GM18873 (cell line): ENCODE measurements at regions not wholly inside any gene's neighbourhood (a gene's known extent, or its start where the extent isn't known, plus 50 kb on each side); places are given as distances from the start of the nearest gene placed in this dataset.
"Not testable (repeated sequence)": the region's sequence is repeated elsewhere in the genome, so short reads cannot be mapped to it uniquely, and the experiment has no call there.

Source experiments
- ATAC-seq: cut with Tn5 transposase; IDR thresholded peaks from one replicate; pipeline ENCODE4 v1.9.1; 2021; ENCODE audit warnings: mild to moderate bottlenecking, moderate library complexity, moderate number of reproducible peaks; ENCODE audit not compliant: unreplicated experiment, low FRiP score

- no peak for ATAC-seq
Observed at GRCh38 chr5:38151878-38152277, 106.5 kb upstream of the EGFLAM start.

- ATAC-seq = no peak
Observed at GRCh38 chr5:38149815-38150195, 108.6 kb upstream of the EGFLAM start.

- ATAC-seq = no peak
Observed at GRCh38 chr5:38148021-38148625, 110.2 kb upstream of the EGFLAM start.

DNA sequence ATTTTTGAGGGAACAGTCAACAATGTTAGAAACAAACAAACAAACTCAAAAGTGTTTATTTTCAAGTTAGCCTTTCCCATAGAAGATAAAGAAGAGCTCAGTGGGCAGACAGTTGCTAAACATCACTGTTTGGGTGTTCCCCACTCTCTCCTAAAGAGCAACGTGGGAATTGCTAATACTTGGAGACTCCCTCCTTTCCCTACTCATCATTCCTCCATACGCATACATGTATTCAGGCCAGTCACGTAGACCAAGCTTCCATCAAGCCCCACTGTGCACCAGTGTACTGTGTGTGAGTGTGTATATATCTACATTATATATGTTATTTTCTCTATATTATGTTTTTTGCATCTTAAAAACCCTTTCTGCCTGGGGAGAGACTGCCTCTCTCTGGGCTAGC is 115.0 kb upstream of the EGFLAM start:
- no peak for ATAC-seq

DNA sequence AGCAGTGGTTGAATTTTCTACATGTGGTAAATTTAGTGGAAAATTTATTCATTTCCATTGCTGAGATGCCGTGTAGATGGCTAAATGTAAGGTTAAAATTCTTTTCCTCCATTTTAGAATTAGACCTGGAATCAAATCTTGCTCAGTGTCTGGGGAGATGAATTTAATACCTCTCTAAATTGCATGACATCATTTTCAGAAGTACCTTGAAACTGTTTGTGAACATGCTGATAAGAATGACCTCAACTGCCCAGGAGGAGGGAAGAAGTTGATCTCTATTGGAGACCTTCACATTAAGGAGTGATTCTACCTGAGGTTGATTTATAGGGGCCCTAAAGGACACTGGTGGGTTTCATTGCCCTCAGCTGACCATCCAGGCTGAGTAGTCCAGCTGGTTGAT is 116.7 kb upstream of the EGFLAM start:
- no peak for ATAC-seq

DNA sequence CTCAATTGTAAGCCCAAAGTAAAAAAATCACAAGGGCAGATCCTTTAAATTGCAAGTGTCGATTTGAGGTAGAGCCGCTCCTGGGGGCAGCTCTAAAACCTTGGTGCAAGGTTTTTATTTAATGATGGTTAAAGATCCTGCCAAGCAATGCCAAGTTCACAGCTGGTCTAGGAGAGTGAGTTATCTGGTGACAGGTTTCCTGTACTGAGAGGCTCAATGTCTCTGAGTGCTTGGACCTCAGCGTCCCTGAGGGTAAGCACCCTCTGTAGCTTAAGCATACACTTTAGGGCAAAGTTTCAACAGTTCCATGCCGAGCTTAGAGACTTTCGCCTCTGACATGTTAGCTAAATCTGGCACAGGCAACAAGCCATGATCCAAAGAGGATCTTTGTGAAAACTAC is 119.8 kb upstream of the EGFLAM start:
- ATAC-seq = no peak

DNA sequence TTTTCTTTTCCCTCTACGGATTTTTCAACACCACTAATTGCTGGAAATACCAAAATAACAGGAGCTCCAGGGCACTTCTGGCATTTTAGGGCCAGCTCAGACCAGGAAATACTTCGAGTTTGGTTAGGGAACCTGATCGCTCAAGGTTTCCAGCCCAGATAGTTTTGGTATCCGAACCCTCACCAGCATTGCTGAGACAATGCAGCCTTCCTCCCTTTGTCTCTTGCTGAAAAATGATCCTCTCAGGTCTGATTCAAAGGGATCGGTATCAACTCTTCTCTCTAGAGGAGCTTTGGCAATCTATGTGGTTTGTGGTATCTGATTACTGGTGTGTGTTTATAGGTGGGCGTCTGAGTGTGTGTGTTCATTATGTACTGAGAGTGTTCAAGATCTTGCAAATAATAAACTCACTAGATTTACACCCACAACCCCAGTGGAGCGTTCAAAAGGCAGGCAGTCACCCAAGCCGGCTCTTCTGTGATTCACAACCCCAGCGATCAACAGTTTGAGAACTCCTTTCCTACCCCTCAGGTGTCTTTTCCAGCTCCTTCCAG is 122.8 kb upstream of the EGFLAM start:
- ATAC-seq = no peak

DNA sequence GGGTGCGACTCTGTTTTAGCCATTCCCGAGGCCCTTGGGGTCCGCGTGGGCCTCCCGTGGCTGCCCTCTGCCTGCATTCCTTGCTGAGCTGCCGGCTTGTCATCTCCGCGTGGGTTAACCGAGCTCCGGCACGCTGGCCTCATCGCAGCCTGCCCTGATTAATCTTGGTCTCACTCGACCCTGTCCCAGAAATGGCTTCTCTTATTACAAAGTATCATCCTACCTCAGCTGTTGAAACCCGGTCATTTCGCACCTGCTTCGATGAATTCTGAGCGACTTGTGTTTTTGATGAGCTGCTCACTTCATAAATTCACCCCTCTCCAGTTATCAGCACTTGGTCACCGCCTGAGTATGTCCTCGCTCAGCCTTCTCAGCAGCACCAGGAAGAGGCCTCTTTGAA is 123.5 kb upstream of the EGFLAM start:
- ATAC-seq = no peak

DNA sequence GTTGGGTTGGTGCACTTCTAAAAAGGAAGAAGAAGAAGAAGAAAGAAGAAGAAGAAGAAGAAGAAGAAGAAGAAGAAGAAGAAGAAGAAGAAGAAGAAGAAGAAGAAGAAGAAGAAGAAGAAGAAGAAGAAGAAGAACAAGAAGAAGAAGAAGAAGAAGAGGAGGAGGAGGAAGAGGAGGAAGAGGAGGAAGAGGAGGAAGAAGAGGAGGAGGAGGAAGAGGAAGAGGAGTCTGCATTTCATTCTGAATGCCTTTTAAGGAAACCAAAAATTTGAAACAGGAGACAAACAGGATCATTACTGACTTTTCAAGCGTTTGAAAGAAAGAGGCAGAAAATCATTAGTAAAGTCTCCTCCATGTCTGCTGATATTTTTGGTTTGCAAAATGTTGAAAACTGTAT is 124.1 kb upstream of the EGFLAM start:
- not testable (repeated sequence) for ATAC-seq

DNA sequence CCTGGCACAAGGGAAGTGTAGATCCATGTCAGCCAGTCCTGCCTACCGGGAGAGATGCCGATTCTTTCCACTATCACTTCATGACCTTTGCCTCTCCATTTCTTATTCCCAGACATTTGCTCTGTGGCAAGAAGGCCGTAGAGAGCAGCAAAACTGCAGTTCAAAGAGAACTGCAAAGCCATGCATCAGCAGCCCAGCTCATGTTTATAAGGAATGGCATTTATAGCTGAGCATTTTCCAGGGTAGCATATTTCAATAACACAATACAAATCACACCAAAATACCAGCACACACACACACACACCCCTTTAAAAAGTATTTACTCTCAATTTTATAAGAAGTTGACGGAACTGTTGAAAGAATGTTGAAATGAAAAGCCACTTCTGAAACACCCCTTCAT is 126.7 kb upstream of the EGFLAM start:
- ATAC-seq = no peak

GRCh38 chr5:38124321-38124720 is 134.0 kb upstream of the EGFLAM start:
- ATAC-seq = no peak

DNA sequence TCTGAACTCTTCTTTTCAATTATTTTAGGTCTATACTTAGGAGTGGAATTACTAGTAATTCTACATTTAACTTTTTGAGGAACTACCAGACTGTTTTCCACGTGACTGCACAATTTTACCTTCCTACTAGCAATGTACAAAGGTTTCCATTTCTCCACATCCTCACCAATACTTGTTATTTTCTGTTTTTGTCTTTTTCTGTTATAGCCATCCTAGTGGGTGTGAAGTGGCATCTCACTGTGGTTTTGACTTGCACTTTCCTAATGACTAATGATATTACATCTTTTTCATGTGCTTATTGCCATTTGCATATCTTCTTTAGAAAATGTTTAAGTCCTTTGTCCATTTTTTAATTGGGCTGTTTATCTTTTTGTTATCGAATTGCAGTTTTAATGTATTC is 136.9 kb upstream of the EGFLAM start:
- no peak for ATAC-seq

- no peak for ATAC-seq
Observed at GRCh38 chr5:38119836-38120235, 138.5 kb upstream of the EGFLAM start.

GRCh38 chr5:38117784-38118479 is 140.4 kb upstream of the EGFLAM start:
- no peak for ATAC-seq

GRCh38 chr5:38115318-38115827 is 143.0 kb upstream of the EGFLAM start:
- no peak for ATAC-seq

DNA sequence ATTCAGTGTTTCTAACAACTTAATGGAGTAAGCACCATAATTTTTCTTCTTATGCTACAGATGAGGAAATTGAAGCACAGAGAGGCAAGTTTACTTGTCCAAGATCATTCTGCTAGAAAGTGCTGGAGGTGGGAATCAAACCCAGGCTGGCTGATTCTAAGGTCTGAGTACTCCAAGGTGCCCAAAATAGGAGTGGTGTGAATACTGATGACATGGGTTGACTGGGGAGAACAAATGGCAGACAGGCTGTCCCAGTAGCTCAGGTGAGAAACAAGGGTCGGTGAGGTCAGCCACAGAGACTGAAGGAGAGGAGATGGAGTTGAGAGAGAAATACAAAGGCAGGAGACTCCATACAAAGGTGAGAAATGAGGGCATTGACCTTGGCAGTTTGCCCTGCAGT is 144.5 kb upstream of the EGFLAM start:
- no peak for ATAC-seq

DNA sequence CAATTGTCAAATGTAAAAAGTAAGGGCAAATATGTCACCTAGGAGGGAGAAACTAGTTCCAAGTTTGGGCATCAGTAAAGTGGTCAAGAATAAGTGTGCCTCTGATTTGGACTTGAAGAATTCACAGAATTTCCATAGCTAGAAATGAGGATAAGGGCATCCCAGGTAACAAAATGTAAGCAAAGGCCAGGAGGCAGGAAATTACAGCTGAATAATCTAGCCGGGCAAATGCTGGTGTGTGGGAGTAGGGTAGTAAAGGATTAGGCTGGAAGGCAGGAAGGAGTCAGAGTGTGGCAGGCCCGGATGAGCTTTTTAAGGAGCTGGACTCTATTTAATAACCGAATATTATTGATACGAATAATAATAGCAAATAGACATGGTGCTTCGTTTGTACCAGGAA is 144.9 kb upstream of the EGFLAM start:
- no peak for ATAC-seq

DNA sequence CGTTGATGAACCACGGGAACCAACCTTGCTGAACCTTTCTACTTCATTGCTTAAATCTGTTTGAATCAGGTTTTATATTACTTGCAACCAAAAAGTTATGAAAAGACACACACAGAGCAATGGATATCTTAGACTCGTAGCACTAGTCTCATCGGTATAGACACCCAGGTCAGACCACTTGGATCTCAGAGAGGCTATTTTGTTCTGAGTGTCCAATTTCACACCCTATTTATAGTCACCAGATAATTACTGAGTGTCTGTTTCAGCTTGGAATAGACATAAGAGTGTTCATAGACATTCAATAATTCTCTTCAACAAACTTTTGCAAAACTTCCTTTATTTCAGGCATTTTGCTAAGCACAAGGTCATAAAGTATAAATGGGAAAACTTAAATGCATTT is 145.4 kb upstream of the EGFLAM start:
- ATAC-seq = no peak

DNA sequence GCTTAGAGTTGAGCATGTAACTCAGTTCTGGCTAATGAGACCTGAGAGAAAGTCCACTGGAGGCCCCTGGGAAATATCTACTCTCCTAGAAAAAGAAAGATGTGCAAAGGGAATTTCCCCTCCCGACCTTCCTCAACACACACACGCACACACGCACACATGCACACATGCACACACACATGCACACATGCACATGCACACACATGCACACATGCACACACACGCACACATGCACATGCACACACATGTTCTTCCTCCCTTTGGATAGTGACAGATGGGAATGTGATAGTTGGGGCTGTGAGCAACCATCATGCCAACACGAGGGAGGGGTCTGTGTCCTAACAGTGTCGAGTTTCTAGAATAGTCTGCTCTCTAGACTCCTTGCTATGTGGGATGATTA is 148.2 kb upstream of the EGFLAM start:
- no peak for ATAC-seq

DNA sequence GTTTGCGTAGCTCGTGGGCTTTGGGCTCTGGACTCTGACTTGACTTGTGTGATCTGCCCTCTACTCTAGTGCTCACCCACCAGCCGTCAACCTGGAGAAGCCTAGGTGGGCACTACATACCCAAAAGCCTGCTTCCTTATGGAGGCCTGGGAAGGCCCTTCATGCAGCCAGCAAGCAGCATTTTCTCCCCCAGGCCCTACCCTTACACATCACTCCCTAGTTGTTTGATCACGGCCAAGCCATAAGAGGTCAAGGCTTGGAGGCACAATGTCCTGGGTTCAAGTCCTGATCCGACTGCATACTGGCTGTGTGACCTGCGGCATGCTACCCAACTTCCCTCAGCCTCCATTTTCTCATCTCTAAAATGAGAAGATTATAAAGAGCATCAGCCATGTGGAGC is 151.3 kb upstream of the EGFLAM start:
- no peak for ATAC-seq

- ATAC-seq = no peak
Observed at GRCh38 chr5:38105801-38106200, 152.6 kb upstream of the EGFLAM start.

GRCh38 chr5:38105231-38105570 is 153.2 kb upstream of the EGFLAM start:
- no peak for ATAC-seq
